ENCODE measurements at regions not wholly inside any gene's neighbourhood (a gene's known extent, or its start where the extent isn't known, plus 50 kb on each side); places are given as distances from the start of the nearest gene placed in this dataset.

- no peaks in the 10 kb centered on the region for H3K36me3 ChIP-seq (ENCODE audit: insufficient read depth, low read length, poor library complexity, severe bottlenecking)
- H3K4me1 ChIP-seq (ENCODE audit: insufficient read depth, low read length, poor library complexity, severe bottlenecking) = no peaks in the 10 kb centered on the region
- H3K27me3 ChIP-seq (replicated peaks; ENCODE audit: insufficient read depth, low read depth, low read length, poor library complexity) = no peaks in the 10 kb centered on the region
- H3K4me3 ChIP-seq (ENCODE audit: low read depth, low read length, poor library complexity, severe bottlenecking) = no peak overlapping the region
- CTCF ChIA-PET = no interaction called here
- POLR2A ChIA-PET (ENCODE audit: low non-redundant PET) = no interaction called here
- no peak for TF ChIP-seq CTCF (conservative IDR thresholded peaks at IDR 0.05; ENCODE audit: low read depth, low read length)
- intact Hi-C loops (cut with micrococcal nuclease; ENCODE audit: unreplicated experiment) = no loop called here
- no peak overlapping the region for H3K27ac ChIP-seq (ENCODE audit: low read depth, low read length, poor library complexity, severe bottlenecking)
- H3K9me3 ChIP-seq (ENCODE audit: low read depth, low read length, poor library complexity, severe bottlenecking) = no peaks in the 10 kb centered on the region
- no peak for DNase-seq (ENCODE audit: low spot score)
- BruUV-seq (replicated peaks) = no TSS peak
Measured at GRCh38 chr3:182397164-182397563, 396.1 kb upstream of the ATP11B start.

GRCh38 chr3:182399978-182400737, 393.1 kb upstream of the ATP11B start:
- TF ChIP-seq EZH2 (IDR thresholded peaks at IDR 0.05; ENCODE audit: borderline replicate concordance, low read depth, low read length, poor library complexity, severe bottlenecking) = no peak
- TF ChIP-seq CTCF (conservative IDR thresholded peaks at IDR 0.05; ENCODE audit: low read depth, low read length) = no peak
- no peaks in the 10 kb centered on the region for H3K4me1 ChIP-seq (ENCODE audit: insufficient read depth, low read length, poor library complexity, severe bottlenecking)
- DNase-seq (ENCODE audit: low spot score) = no peak
- H3K36me3 ChIP-seq (ENCODE audit: insufficient read depth, low read length, poor library complexity, severe bottlenecking) = no peaks in the 10 kb centered on the region
- CTCF ChIA-PET = no interaction called here
- no peak overlapping the region for H3K4me3 ChIP-seq (ENCODE audit: low read depth, low read length, poor library complexity, severe bottlenecking)
- no TSS peak for BruUV-seq (replicated peaks)
- H3K27me3 ChIP-seq (replicated peaks; ENCODE audit: insufficient read depth, low read depth, low read length, poor library complexity) = no peaks in the 10 kb centered on the region
- intact Hi-C loops (cut with micrococcal nuclease; ENCODE audit: unreplicated experiment) = no loop called here
- no peak overlapping the region for H3K27ac ChIP-seq (ENCODE audit: low read depth, low read length, poor library complexity, severe bottlenecking)
- H3K9me3 ChIP-seq (ENCODE audit: low read depth, low read length, poor library complexity, severe bottlenecking) = no peaks in the 10 kb centered on the region
- POLR2A ChIA-PET (ENCODE audit: low non-redundant PET) = no interaction called here

- CTCF ChIA-PET = no interaction called here
Measured at GRCh38 chr3:182400838-182401237, 392.5 kb upstream of the ATP11B start.

GRCh38 chr3:182404031-182404430, 389.3 kb upstream of the ATP11B start:
- no peak for TF ChIP-seq EZH2 (IDR thresholded peaks at IDR 0.05; ENCODE audit: borderline replicate concordance, low read depth, low read length, poor library complexity, severe bottlenecking)
- no peak for TF ChIP-seq CTCF (conservative IDR thresholded peaks at IDR 0.05; ENCODE audit: low read depth, low read length)

More at GRCh38 chr3:182400838-182401237, 392.5 kb upstream of the ATP11B start:
- Histone ChIP-seq H3K4me3 (ENCODE audit: low read depth, low read length, poor library complexity, severe bottlenecking) (no peak overlapping the region), H3K4me1 (ENCODE audit: insufficient read depth, low read length, poor library complexity, severe bottlenecking) (no peaks in the 10 kb centered on the region), H3K9me3 (ENCODE audit: low read depth, low read length, poor library complexity, severe bottlenecking) (no peaks in the 10 kb centered on the region), H3K27ac (ENCODE audit: low read depth, low read length, poor library complexity, severe bottlenecking) (no peak overlapping the region), H3K27me3 (replicated peaks; ENCODE audit: insufficient read depth, low read depth, low read length, poor library complexity) (no peaks in the 10 kb centered on the region), H3K36me3 (ENCODE audit: insufficient read depth, low read length, poor library complexity, severe bottlenecking) (no peaks in the 10 kb centered on the region)
- POLR2A ChIA-PET (ENCODE audit: low non-redundant PET) = no interaction called here
- intact Hi-C loops (cut with micrococcal nuclease; ENCODE audit: unreplicated experiment) = no loop called here
- no peak for DNase-seq (ENCODE audit: low spot score)
- TF ChIP-seq EZH2 (IDR thresholded peaks at IDR 0.05; ENCODE audit: borderline replicate concordance, low read depth, low read length, poor library complexity, severe bottlenecking) = no peak
- BruUV-seq (replicated peaks) = no TSS peak

More at GRCh38 chr3:182404031-182404430, 389.3 kb upstream of the ATP11B start:
- H3K27me3 ChIP-seq (replicated peaks; ENCODE audit: insufficient read depth, low read depth, low read length, poor library complexity) = no peaks in the 10 kb centered on the region
- H3K36me3 ChIP-seq (ENCODE audit: insufficient read depth, low read length, poor library complexity, severe bottlenecking) = no peaks in the 10 kb centered on the region
- no peak overlapping the region for H3K27ac ChIP-seq (ENCODE audit: low read depth, low read length, poor library complexity, severe bottlenecking)
- no peaks in the 10 kb centered on the region for H3K9me3 ChIP-seq (ENCODE audit: low read depth, low read length, poor library complexity, severe bottlenecking)
- BruUV-seq (replicated peaks) = no TSS peak
- intact Hi-C loops (cut with micrococcal nuclease; ENCODE audit: unreplicated experiment) = no loop called here
- H3K4me1 ChIP-seq (ENCODE audit: insufficient read depth, low read length, poor library complexity, severe bottlenecking) = no peaks in the 10 kb centered on the region
- ChIA-PET CTCF (no interaction called here), POLR2A (ENCODE audit: low non-redundant PET) (no interaction called here)
- DNase-seq (ENCODE audit: low spot score) = no peak
- H3K4me3 ChIP-seq (ENCODE audit: low read depth, low read length, poor library complexity, severe bottlenecking) = no peak overlapping the region
